Loucy (cell line): ENCODE measurements at regions not wholly inside any gene's neighbourhood (a gene's known extent, or its start where the extent isn't known, plus 50 kb on each side); places are given as distances from the start of the nearest gene placed in this dataset.

Experiments
- H2AFZ ChIP-seq: fragments of 200-600 bp; sonication (generic); 2 replicates; pipeline ENCODE4 v1.6.0; 2016; ENCODE audit warnings: antibody characterized with exemption, mild to moderate bottlenecking, low read length, moderate library complexity
- H3F3A ChIP-seq: fragments of 200-600 bp; 2 replicates; pipeline ENCODE4 v1.6.0; 2016; ENCODE audit warnings: antibody characterized with exemption, low read depth, mild to moderate bottlenecking
- H3K27me3 ChIP-seq: fragments of 200-600 bp; sonication (generic); 2 replicates; pipeline ENCODE4 v1.6.1; 2014; ENCODE audit warnings: low read length, mild to moderate bottlenecking; ENCODE audit not compliant: insufficient read depth, poor library complexity, severe bottlenecking
- H3K36me3 ChIP-seq: fragments of 200-600 bp; sonication (generic); 2 replicates; pipeline ENCODE4 v1.6.1; 2016; ENCODE audit warnings: low read length; ENCODE audit not compliant: insufficient read depth
- H3K4me1 ChIP-seq: fragments of 200-600 bp; sonication (generic); 2 replicates; pipeline ENCODE4 v1.5.1; 2014; ENCODE audit warnings: low read length, mild to moderate bottlenecking; ENCODE audit not compliant: insufficient read depth, poor library complexity, severe bottlenecking
- H3K4me2 ChIP-seq: fragments of 200-600 bp; sonication (generic); 2 replicates; pipeline ENCODE4 v1.6.0; 2014; ENCODE audit warnings: antibody characterized with exemption, low read length, low read depth, mild to moderate bottlenecking; ENCODE audit not compliant: poor library complexity, severe bottlenecking
- H3K4me3 ChIP-seq: fragments of 200-600 bp; sonication (generic); 2 replicates; pipeline ENCODE4 v1.5.1; 2014; ENCODE audit warnings: low read length, mild to moderate bottlenecking, mixed read lengths; ENCODE audit not compliant: poor library complexity, severe bottlenecking
- H3K79me2 ChIP-seq: fragments of 200-600 bp; sonication (generic); 2 replicates; pipeline ENCODE4 v1.6.1; 2014; ENCODE audit warnings: low read length; ENCODE audit not compliant: insufficient read depth
- H3K9ac ChIP-seq: fragments of 200-600 bp; sonication (generic); 2 replicates; pipeline ENCODE4 v1.6.0; 2014; ENCODE audit warnings: mild to moderate bottlenecking, low read depth, low read length, moderate library complexity; ENCODE audit not compliant: poor library complexity, severe bottlenecking
- H3K9me2 ChIP-seq: fragments of 200-600 bp; sonication (generic); replicated peaks from 2 replicates; pipeline ENCODE4 v1.6.1; 2016; ENCODE audit warnings: low read depth, low read length, mixed read lengths
- H3K9me3 ChIP-seq: fragments of 200-600 bp; sonication (generic); 2 replicates; pipeline ENCODE4 v1.6.1; 2014; ENCODE audit warnings: mild to moderate bottlenecking, antibody characterized with exemption, low read length, low read depth; ENCODE audit not compliant: insufficient read depth
- H4K20me1 ChIP-seq: fragments of 200-600 bp; sonication (generic); 2 replicates; pipeline ENCODE4 v1.6.0; 2014; ENCODE audit warnings: antibody characterized with exemption, low read length, mild to moderate bottlenecking; ENCODE audit not compliant: insufficient read depth, poor library complexity, severe bottlenecking
- CTCF ChIP-seq: fragments of 200-600 bp; sonication (generic); conservative IDR thresholded peaks from 2 replicates; pipeline ENCODE4 v1.5.1; 2014; ENCODE audit warnings: mild to moderate bottlenecking, antibody characterized with exemption, low read length
- EZH2phosphoT487 ChIP-seq: fragments of 200-600 bp; IDR thresholded peaks from 2 replicates; pipeline ENCODE4 v1.6.1; 2018; ENCODE audit warnings: antibody characterized with exemption, mild to moderate bottlenecking, moderate library complexity, borderline replicate concordance

- Histone ChIP-seq H3K4me2 (no peak overlapping the region), H3K4me1 (no peaks in the 10 kb centered on the region), H3K79me2 (no peaks in the 10 kb centered on the region), H3K4me3 (no peak overlapping the region), H3K9me3 (no peaks in the 10 kb centered on the region), H3F3A (no peaks in the 10 kb centered on the region), H3K36me3 (no peaks in the 10 kb centered on the region), H3K27me3 (no peaks in the 10 kb centered on the region), H3K9me2 (0 out of 2 replicates have a peak, but pooled peaks cover under 1% of the 10 kb centered on the region), H3K9ac (no peak overlapping the region), H4K20me1 (no peaks in the 10 kb centered on the region), H2AFZ (no peak overlapping the region)
- no peak for TF ChIP-seq EZH2phosphoT487
- no peak for TF ChIP-seq CTCF
Measured at GRCh38 chr9:119834064-119834620, 464.9 kb upstream of the BRINP1 start.

GRCh38 chr9:119831309-119831708 is 462.1 kb upstream of the BRINP1 start:
- no peak overlapping the region for H3K9ac ChIP-seq
- H3K9me3 ChIP-seq: no peaks in the 10 kb centered on the region
- no peaks in the 10 kb centered on the region for H4K20me1 ChIP-seq
- no peak overlapping the region for H2AFZ ChIP-seq
- H3K4me1 ChIP-seq: no peaks in the 10 kb centered on the region
- H3F3A ChIP-seq: no peaks in the 10 kb centered on the region
- no peaks in the 10 kb centered on the region for H3K27me3 ChIP-seq
- no peaks in the 10 kb centered on the region for H3K36me3 ChIP-seq
- no peak for TF ChIP-seq CTCF
- TF ChIP-seq EZH2phosphoT487: no peak
- no peak overlapping the region for H3K4me3 ChIP-seq
- H3K4me2 ChIP-seq: no peak overlapping the region
- 0 out of 2 replicates have a peak, but pooled peaks cover 5% of the 10 kb centered on the region for H3K9me2 ChIP-seq
- no peaks in the 10 kb centered on the region for H3K79me2 ChIP-seq

- no peak overlapping the region for H3K4me2 ChIP-seq
- H3K79me2 ChIP-seq: no peaks in the 10 kb centered on the region
- no peaks in the 10 kb centered on the region for H3K36me3 ChIP-seq
- H3K9me2 ChIP-seq: 0 out of 2 replicates have a peak, but pooled peaks cover 5% of the 10 kb centered on the region
- no peaks in the 10 kb centered on the region for H3K27me3 ChIP-seq
- TF ChIP-seq CTCF: no peak
- TF ChIP-seq EZH2phosphoT487: no peak
- H3K9ac ChIP-seq: no peak overlapping the region
- no peak overlapping the region for H2AFZ ChIP-seq
- H3K4me1 ChIP-seq: no peaks in the 10 kb centered on the region
- no peaks in the 10 kb centered on the region for H3F3A ChIP-seq
- H4K20me1 ChIP-seq: no peaks in the 10 kb centered on the region
- no peak overlapping the region for H3K4me3 ChIP-seq
- no peaks in the 10 kb centered on the region for H3K9me3 ChIP-seq
Measured at GRCh38 chr9:119829748-119830147, 460.5 kb upstream of the BRINP1 start.
